GM21526 (cell line): ENCODE measurements at regions not wholly inside any gene's neighbourhood (a gene's known extent, or its start where the extent isn't known, plus 50 kb on each side); places are given as distances from the start of the nearest gene placed in this dataset.
"Not testable (repeated sequence)": the region's sequence is repeated elsewhere in the genome, so short reads cannot be mapped to it uniquely, and the experiment has no call there.

ENCODE experiments used
- ATAC-seq: cut with Tn5 transposase; IDR thresholded peaks from one replicate; pipeline ENCODE4 v1.9.1; 2021; ENCODE audit warnings: moderate library complexity; ENCODE audit not compliant: unreplicated experiment, low FRiP score

DNA sequence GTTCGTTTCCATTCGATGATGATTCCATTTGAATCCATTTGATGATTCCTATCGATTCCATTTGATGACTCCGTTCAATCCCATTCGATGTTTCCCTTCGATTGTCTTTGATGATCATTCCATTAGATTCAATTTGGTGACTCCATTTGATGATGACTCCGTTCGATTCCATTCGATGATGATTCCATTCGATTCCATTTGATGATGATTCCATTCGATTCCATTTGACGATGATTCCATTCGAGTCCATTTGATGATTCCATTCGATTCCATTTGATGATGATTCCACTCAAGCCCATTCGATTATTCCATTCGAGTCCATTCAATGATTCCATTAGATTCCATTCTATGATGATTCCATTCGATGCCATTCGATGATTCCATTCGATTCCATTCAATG is 2730.6 kb downstream of the RPIA start:
- ATAC-seq = not testable (repeated sequence)

- not testable (repeated sequence) for ATAC-seq
Observed at GRCh38 chr2:91427148-91427547, 2735.7 kb downstream of the RPIA start.

GRCh38 chr2:91441932-91442245 is 2750.4 kb downstream of the RPIA start:
- ATAC-seq = not testable (repeated sequence)

DNA sequence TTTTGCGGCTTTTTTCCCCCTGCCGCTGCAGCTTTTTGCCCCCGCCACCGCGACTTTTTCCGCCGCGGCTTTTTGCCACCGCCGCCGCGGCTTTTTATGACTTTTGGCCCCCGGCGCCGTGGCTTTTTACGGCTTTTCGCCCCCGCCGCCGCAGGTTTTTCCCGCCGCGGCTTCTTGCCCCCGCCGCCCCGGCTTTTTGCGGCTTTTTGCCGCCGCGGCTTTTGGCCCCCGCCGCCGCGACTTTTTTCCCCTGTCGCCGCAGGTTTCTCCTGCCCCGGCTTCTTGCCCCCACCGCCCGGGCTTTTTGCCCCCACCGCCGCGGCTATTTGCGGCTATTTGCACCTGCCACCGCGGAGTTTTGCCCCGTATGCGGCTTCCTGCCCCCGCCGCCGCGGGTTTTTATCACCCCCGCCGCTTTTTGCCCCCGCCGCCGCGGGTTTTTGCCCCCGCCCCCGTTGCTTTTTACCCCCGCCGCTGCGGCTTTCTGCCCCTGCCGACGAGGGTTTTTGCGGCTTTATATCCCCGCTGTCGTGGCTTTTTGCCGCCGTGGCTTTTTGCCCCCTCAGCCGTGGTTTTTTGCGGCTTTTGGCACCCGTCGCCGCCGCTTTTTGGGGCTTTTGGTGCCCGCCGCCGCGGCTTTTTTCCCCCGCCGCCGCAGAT is 2750.9 kb downstream of the RPIA start:
- ATAC-seq = no peak

GRCh38 chr2:91442906-91443729 is 2751.6 kb downstream of the RPIA start:
- ATAC-seq = not testable (repeated sequence)

GRCh38 chr2:91443730-91444115 is 2752.2 kb downstream of the RPIA start:
- not testable (repeated sequence) for ATAC-seq

DNA sequence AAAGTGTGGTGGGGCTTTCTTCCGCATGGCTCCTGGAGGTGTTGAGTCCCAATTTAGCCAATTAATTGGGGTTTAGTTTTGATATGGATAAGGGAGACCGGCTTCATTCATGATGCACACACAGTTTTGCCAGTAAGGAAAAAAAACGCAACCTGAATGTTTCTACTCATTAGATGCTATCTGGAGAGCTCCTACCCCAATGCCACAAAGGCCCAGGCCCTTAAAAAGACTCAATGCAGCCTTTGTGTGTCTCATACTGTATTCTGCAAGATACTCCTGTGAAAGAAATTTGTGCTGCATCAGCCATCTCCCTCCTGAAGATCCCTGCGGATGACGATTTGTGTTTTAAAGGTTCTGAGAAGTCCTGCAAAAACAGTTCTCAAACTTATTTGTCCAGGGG is 2754.2 kb downstream of the RPIA start:
- ATAC-seq = not testable (repeated sequence)

DNA sequence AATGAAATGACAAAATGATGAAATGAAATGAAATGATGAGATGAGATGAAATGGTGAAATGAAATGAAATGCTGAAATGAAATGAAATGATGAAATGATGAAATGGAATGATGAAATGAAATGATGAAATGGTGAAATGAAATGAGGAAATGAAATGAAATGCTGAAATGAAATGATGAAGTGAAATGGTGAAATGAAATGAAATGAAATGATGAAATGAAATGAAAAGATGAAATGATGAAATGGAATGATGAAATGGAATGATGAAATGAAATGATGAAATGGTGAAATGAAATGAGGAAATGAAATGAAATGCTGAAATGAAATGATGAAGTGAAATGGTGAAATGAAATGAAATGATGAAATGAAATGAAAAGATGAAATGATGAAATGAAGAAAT is 2755.0 kb downstream of the RPIA start:
- not testable (repeated sequence) for ATAC-seq

DNA sequence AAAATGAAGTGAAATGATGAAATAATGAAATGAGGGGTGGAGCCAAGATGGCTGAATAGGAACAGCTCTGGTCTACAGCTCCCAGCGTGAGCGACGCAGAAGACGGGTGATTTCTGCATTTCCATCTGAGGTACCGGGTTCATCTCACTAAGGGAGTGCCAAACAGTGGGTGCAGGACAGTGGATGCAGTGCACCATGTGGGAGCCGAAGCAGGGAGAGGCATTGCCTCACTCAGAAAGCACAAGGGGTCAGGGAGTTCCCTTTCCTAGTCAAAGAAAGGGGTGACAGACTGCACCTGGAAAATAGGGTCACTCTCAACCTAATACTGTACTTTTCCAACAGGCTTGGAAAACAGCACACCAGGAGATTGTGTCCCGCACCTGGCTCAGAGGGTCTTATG is 2755.4 kb downstream of the RPIA start:
- ATAC-seq = not testable (repeated sequence)

DNA sequence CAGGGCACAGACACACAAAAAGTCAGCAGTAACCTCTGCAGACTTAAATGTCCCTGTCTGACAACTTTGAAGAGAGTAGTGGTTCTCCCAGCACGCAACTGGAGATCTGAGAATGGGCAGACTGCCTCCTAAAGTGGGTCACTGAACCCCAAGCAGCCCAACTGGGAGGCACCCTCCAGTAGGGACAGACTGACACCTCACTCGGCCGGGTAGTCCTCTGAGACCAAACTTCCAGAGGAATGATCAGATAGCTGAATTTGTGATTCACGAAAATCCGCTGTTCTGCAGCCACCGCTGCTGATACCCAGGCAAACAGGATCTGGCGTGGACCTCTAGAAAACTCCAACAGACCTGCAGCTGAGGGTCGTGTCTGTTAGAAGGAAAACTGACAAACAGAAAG is 2756.0 kb downstream of the RPIA start:
- not testable (repeated sequence) for ATAC-seq

DNA sequence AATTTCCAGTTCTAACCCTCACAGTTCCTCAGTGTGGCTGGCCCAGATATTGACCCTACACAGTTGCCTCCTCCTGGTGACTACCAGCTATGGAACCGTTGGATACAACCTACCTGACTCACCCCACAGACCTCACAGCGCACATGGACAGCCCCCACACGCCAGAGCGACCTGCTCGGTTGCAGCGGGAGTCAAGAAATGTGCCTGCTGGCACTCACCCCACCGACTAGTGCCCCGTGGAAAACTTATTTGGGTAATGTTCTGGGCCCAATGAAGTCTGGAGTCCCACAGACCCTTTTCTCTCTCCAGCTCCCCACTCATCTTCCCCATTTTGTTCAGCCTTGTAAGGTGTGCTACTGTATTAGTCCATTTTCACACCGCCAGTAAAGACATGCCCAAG is 2770.8 kb downstream of the RPIA start:
- not testable (repeated sequence) for ATAC-seq

DNA sequence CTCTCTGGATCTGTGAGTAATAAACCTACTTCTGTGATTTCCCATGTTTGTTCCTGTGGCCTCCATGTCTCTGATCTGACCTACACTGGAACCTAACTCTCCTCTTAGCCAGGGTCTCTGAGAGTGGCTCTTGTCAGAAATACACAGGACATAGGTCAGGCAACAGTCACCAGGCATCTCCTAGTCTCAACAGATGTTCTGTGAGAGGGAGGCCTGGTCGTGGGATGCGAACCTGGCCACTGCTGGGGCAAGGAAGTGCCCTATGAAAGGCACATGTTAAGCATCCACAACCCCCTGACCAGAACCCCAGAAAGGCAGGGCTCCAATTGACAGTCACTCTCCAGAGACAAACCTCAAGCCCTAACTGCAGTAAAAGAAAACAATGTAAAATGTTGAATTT is 2771.5 kb downstream of the RPIA start:
- ATAC-seq = not testable (repeated sequence)

GRCh38 chr2:91466780-91467363 is 2775.4 kb downstream of the RPIA start:
- not testable (repeated sequence) for ATAC-seq

GRCh38 chr2:91476244-91476935 is 2784.9 kb downstream of the RPIA start:
- not testable (repeated sequence) for ATAC-seq

DNA sequence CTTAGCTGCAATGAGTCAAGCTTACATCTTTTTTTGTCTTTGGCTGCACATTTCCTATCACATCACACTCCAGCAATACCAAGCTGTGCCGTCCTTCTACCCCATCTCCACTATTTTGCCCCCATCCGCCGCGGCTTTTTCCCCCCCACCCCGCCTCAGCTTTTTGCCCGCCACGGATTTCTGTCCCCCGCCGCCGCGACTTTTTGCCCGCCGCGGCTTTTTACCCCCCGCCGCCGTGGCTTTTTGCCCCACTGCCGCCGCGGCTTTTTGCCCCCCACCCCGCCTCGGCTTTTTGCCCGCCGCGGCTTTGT is 2785.4 kb downstream of the RPIA start:
- ATAC-seq = not testable (repeated sequence)

DNA sequence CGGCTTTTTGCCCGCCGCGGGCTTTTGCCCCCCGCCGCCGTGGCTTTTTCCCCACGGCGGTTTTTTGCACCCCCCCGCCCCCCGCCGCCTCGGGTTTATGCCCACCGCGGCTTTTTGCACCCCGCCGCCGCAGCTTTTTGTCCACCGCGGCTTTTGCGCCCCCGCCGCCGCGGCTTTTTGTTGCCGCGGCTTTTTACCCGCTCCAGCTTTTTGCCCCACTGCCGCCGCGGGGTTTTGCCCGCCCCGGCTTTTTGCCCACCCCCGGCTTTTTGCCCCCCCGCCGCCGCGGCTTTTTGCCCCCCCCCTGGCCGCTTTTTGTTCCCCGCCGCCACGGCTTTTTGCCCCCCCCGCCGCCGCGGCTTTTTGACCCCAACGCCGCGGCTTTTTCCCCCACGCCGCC is 2785.8 kb downstream of the RPIA start:
- not testable (repeated sequence) for ATAC-seq

GRCh38 chr2:91477731-91478672 is 2786.5 kb downstream of the RPIA start:
- no peak for ATAC-seq

- not testable (repeated sequence) for ATAC-seq
Observed at GRCh38 chr2:91478851-91479718, 2787.6 kb downstream of the RPIA start.

- ATAC-seq = not testable (repeated sequence)
Observed at GRCh38 chr2:91485226-91485625, 2793.8 kb downstream of the RPIA start.
